C1 segment of cervical spinal cord (tissue), 14 donors: ENCODE measurements at regions not wholly inside any gene's neighbourhood (a gene's known extent, or its start where the extent isn't known, plus 50 kb on each side); places are given as distances from the start of the nearest gene placed in this dataset.

ENCODE experiments used
- DNase-seq, 14 donors: peaks; one replicate each; lab custom pipeline; 2025; lab: John Stamatoyannopoulos, UW

GRCh38 chr19:30637926-30638325 lies 265.7 kb downstream of the ZNF536 start:
- DNase-seq: no peak

GRCh38 chr19:30634996-30635975 lies 263.1 kb downstream of the ZNF536 start:
- peak in 1 of 14 donors; percentile 96 for DNase-seq

DNA sequence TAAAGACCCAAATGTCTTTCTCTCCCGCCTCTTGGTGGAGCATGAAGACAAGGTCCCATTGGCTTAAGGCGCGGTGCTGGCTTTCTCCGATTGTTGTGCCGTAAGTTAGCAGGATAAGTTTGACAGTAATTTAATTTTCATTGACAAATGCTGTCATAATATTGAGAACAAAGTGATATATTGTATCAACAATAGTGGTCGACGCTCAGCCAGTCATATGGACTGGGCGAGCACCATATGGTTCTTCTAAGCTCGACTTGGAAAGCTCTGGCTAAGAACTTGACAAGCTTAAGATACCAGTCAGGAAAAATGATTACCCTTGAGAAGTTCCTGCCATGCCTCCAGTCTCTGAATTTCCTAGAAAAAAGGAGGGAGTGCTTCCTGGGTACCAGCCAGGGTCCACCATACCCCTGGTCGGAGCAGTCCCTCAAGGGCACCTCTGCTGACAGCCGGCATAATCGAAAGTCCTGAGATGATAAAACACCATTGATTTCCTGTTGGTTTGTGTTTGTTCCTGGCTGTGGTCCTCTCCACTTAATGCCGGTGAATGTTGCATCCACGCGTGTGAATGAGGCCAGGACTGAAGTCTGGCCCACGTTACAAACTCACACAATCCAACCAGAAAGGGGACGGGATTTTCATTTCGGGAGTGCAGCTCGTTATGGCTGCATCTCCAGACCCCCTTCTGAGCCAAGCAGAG lies 262.1 kb downstream of the ZNF536 start:
- no peak for DNase-seq

GRCh38 chr19:30631033-30631370 lies 258.8 kb downstream of the ZNF536 start:
- DNase-seq: peak in 3 of 14 donors; percentile 28 to 99 (median 41)

DNA sequence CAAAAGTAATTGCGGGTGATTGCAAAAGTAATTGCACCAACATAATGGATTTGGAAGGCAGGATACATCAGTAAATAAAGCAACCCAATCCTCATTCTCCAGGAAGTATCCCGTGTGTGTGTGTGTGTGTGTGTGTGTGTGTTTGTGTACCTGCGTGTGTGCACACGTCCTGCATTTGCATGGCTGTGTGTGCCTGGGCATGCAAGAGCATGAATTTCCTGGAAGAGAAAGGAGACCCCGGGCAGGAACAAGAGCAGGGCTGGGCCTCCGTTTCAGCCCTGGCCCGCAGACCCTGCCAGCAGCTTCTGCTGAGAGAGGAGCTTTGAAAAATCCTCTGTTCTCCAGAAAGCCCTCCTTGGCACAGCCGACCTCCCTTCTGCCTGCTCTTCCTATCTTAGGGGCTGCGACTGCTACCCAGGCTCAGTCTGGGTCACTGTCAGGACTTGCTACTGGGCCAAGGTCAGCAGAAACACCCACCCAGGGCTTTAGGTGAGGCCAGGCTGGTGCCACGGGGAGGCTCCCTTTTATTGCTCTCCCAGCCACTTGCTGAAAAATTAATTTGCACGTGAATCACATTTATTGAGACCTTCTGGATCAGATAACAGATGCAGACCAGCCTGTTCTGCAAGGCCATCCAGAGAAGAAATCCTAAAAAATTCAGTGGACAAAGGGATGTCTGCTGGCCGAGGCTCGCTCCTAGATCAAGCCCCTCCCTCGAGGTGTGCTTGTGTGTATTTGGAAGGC lies 258.3 kb downstream of the ZNF536 start:
- peak in 1 of 14 donors; percentile 74 for DNase-seq

DNA sequence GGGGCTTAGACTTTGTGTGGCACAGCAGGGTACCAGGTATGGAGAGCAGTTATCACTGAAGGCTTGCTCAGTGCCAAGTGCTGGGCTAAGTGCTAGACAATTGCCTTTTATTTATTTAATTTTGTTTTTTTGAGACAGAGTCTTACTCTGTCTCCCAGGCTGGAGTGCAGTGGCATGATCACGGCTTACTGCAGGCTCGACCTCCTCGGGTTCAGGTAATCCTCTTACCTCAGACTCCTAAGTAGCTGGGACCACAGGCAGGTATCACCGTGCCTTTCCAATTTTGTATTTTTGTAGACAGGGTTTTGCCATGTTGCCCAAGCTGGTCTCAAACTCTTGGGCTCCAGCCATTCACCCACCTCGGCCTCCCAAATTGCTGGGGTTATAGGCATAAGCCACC lies 256.9 kb downstream of the ZNF536 start:
- DNase-seq: peak in 1 of 14 donors; percentile 11

DNA sequence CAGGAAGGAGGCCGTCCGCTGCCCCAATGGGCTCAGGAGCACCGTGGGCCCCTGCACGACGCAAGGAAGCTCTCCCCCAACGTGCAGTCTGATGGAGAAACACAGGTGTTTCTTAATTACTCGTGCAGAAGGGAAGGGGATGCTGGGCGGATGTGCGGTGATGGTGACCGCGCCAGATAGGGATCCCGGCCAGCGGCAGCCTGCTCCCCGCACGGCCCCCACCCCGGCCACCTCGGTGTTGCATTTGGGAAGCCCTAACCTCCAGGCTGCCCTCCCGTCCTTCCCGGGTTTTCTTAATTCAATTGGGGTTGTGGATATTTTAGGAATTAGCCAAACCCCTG lies 254.4 kb downstream of the ZNF536 start:
- DNase-seq: no peak

DNA sequence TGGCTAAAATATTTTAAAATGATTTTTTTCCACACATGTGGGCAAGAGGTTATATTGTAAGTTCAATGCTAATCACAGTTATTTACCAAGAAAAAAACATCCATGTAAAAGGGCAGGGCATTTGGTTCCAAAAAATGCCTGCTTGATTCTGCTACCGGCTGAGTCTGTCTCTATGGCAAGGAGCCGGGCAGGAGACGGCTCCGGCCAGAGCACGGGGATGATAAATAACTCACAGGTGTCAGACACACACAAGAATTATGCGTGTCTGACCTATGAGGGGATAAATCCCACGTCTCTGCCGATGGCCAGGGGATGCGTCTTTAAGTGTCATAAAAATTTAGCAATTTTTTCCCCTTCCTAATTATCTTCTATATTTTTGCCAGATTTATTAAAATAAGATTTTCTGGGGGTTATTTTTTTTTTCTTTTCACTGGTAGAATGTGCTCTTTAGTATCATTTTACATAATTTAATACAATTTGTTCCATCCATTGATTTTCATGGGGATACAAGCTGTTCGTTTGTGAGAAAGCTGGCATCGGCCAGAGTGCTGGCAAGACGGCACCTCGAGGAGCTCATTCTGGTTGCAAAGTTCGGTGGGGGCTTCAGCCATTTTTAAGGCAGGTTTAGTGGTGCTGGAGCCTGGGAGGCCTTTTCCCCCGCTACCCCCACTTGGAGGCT lies 253.9 kb downstream of the ZNF536 start:
- peak in 1 of 14 donors; percentile 39 for DNase-seq

DNA sequence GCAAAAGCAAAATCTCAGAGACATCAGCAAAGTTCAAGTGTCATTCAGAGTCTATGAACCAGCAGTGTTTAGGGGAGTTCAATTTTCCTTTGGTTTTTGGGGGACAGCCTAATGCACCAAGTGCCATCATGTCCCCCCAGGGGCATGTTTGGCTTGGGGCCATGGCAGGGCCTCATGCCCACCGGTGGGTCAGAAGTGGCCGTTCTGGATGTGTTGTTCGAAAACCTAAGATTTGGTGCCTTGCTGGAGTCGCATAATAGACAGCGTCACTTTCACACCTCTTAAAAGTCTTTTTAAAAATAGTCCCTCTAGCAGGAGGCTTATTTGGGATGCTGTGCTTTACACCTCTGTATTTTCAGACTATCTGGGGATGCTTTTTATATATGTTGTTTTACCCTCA lies 250.1 kb downstream of the ZNF536 start:
- no peak for DNase-seq

DNA sequence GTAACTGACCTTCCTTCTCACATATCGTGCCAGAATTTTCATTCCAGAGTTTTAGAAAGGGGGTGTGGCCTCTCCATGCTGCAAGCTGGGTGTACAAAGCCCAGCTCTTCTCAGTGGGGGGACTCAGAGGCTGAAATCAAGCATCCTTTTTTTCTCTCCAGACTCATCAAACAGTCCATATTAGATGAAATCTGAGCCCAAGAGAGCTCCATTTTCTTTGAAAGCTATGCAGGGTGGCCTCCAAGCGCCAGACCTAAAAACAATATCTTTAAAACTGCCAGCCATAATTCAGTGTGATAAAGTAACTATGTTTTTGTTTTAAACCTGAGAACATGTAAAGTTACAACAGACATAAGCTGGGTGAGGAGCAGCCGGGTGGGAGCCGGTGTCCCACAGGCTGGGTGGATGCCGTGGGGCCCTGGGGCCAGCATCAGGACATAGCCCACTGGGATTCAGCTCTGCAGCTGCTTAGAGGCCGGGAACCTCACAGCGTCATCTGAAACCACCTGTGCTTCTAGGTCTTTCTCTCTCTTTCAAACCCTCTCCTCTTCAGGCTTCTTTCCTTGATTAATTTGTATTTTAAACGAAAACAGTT lies 249.2 kb downstream of the ZNF536 start:
- no peak for DNase-seq

- DNase-seq: no peak
These were observed 248.2 kb downstream of the ZNF536 start for GRCh38 chr19:30620354-30620753.

GRCh38 chr19:30609656-30610270 lies 237.6 kb downstream of the ZNF536 start:
- no peak for DNase-seq

DNA sequence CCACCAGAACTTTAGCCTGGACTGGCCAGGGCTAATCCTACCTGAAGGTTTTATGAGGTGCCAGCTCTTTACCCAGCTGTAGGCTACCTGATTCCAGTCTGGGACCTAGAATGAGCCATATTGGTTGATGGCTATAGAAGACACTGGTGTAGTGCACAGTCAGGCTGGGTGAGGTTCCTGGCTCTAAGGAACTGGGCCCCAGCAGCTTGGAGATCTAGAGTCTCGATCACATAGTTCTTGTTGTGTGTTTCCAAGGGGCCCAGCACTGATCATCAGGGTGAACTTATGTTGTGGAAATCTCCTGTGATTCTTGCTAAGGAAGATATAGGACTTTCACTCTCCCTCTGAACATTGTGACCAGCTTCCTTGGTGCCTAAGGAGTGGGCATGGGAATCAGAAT lies 236.3 kb downstream of the ZNF536 start:
- DNase-seq: no peak
